ENCODE measurements at regions not wholly inside any gene's neighbourhood (a gene's known extent, or its start where the extent isn't known, plus 50 kb on each side); places are given as distances from the start of the nearest gene placed in this dataset.

GRCh38 chr9:115525111-115526058, 407.4 kb upstream of the TNC start:
- no peak for DNase-seq (ENCODE audit: low read depth, low spot score)
- Histone ChIP-seq H3K27me3 (ENCODE audit: control insufficient read depth, insufficient read depth, low read length) (no peaks in the 10 kb centered on the region), H3K9me3 (ENCODE audit: control insufficient read depth, insufficient read depth, low read length) (no peaks in the 10 kb centered on the region), H3K4me3 (ENCODE audit: low read depth, low read length) (no peak overlapping the region), H3K27ac (ENCODE audit: low read depth, low read length) (no peak overlapping the region)
- CTCF ChIA-PET: interaction anchor here (0.5 to 2.1 kb wide), 19 partner anchors 17 to 618 kb away, joined by 3 to 14 read pairs (median 5); partner anchors contain the start of gene TNC
- no peak for TF ChIP-seq CTCF (IDR thresholded peaks at IDR 0.05; ENCODE audit: low read depth, low read length)
- POLR2A ChIA-PET: no interaction called here

- Histone ChIP-seq H3K4me3 (ENCODE audit: low read depth, low read length) (no peak overlapping the region), H3K27me3 (ENCODE audit: control insufficient read depth, insufficient read depth, low read length) (no peaks in the 10 kb centered on the region), H3K9me3 (ENCODE audit: control insufficient read depth, insufficient read depth, low read length) (no peaks in the 10 kb centered on the region), H3K27ac (ENCODE audit: low read depth, low read length) (no peak overlapping the region)
- ChIA-PET POLR2A (no interaction called here), CTCF (interaction anchor here (0.5 to 1.0 kb wide), 3 partner anchors 188 to 1130 kb away, joined by 3 to 4 read pairs (median 3); no protein-coding TSS in a partner anchor)
- TF ChIP-seq CTCF (IDR thresholded peaks at IDR 0.05; ENCODE audit: low read depth, low read length): no peak
- peak; percentile 55 for DNase-seq (ENCODE audit: low read depth, low spot score)
These were observed 413.6 kb upstream of the TNC start for GRCh38 chr9:115531410-115532125.

DNA sequence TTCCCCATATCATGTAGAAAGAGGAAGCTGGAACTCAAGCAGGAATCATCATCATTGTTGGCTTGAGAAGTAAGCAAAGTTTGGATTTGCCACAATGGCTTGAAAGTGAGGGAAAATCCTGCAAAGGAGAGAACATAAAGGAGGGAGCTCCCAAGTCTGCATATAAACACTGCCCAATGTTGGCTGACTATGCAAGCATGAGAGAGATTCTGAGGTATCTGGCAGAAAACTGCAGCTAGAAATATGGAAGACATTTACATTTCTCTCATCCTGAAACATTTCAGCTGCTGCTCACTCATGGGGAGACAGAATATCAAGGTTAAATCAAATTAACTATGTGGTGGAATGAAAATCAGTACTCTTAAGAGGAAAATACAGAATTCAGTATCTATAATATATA, 415.6 kb upstream of the TNC start:
- ChIA-PET CTCF (interaction anchor here (1.5 kb wide), 1 partner anchor 9 kb away, joined by 3 read pairs; no protein-coding TSS in a partner anchor), POLR2A (no interaction called here)

DNA sequence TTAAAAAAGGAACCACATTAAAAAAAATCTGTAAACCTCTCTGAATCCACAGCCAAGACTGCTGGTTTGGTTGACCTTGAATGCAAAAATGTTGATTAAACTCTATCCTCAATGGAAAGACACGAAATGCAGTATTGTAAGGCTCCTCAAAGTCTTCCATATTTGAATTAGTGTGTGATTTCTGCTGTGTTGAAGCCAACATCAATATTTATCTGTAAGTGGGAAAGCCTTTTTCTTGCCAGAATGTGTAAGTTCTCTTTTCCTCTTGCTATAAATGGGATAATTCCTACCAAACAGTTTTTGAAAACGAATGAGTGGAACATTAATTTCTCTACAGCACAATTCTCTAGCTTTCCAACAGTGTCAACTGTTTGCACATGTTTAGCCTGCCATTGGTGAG, 422.1 kb upstream of the TNC start:
- no peak for TF ChIP-seq CTCF (IDR thresholded peaks at IDR 0.05; ENCODE audit: low read depth, low read length)
- Histone ChIP-seq H3K9me3 (ENCODE audit: control insufficient read depth, insufficient read depth, low read length) (no peaks in the 10 kb centered on the region), H3K27me3 (ENCODE audit: control insufficient read depth, insufficient read depth, low read length) (no peaks in the 10 kb centered on the region), H3K27ac (ENCODE audit: low read depth, low read length) (no peak overlapping the region), H3K4me3 (ENCODE audit: low read depth, low read length) (no peak overlapping the region)
- DNase-seq (ENCODE audit: low read depth, low spot score): no peak
- ChIA-PET CTCF (no interaction called here), POLR2A (no interaction called here)

More for the DNA sequence above, 415.6 kb upstream of the TNC start:
- Histone ChIP-seq H3K4me3 (ENCODE audit: low read depth, low read length) (no peak overlapping the region), H3K9me3 (ENCODE audit: control insufficient read depth, insufficient read depth, low read length) (no peaks in the 10 kb centered on the region), H3K27ac (ENCODE audit: low read depth, low read length) (no peak overlapping the region), H3K27me3 (ENCODE audit: control insufficient read depth, insufficient read depth, low read length) (no peaks in the 10 kb centered on the region)
- TF ChIP-seq CTCF (IDR thresholded peaks at IDR 0.05; ENCODE audit: low read depth, low read length): no peak
- no peak for DNase-seq (ENCODE audit: low read depth, low spot score)

GRCh38 chr9:115543511-115543910, 425.6 kb upstream of the TNC start:
- POLR2A ChIA-PET: no interaction called here
- Histone ChIP-seq H3K27me3 (ENCODE audit: control insufficient read depth, insufficient read depth, low read length) (no peaks in the 10 kb centered on the region), H3K9me3 (ENCODE audit: control insufficient read depth, insufficient read depth, low read length) (no peaks in the 10 kb centered on the region), H3K4me3 (ENCODE audit: low read depth, low read length) (no peak overlapping the region), H3K27ac (ENCODE audit: low read depth, low read length) (no peak overlapping the region)
- no peak for DNase-seq (ENCODE audit: low read depth, low spot score)
- CTCF ChIA-PET: no interaction called here
- TF ChIP-seq CTCF (IDR thresholded peaks at IDR 0.05; ENCODE audit: low read depth, low read length): no peak
